ENCODE measurements at regions not wholly inside any gene's neighbourhood (a gene's known extent, or its start where the extent isn't known, plus 50 kb on each side); places are given as distances from the start of the nearest gene placed in this dataset.

DNA sequence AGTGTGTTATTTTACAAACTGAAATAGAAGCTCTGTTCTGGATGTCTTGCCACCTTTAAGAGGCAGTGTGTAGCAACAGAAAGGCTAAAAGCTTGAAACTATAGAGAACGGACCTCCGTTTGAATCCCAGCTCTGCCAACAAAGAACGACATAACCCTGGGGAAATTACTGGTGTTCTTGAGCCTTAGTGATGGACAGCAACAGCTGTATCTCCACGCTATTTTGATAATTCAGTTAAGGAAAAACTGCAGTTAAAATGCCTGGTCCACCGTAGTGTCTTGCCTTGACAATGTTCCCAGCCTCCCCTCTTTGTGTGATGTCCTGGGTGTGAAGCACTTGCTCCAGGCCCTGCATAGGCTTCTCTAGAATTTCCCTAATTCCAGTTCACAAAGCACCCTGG lies 256.8 kb upstream of the HS3ST1 start:
- H3K9me3 ChIP-seq: no peaks in the 10 kb centered on the region
- H3K27ac ChIP-seq: no peak overlapping the region
- peaks cover 4 to 16% of the 10 kb centered on the region in 2 donors for H3K4me1 ChIP-seq (ENCODE audit: control insufficient read depth in 1 of 2, low read depth in 2 of 2)
- TF ChIP-seq, protein P1, sequence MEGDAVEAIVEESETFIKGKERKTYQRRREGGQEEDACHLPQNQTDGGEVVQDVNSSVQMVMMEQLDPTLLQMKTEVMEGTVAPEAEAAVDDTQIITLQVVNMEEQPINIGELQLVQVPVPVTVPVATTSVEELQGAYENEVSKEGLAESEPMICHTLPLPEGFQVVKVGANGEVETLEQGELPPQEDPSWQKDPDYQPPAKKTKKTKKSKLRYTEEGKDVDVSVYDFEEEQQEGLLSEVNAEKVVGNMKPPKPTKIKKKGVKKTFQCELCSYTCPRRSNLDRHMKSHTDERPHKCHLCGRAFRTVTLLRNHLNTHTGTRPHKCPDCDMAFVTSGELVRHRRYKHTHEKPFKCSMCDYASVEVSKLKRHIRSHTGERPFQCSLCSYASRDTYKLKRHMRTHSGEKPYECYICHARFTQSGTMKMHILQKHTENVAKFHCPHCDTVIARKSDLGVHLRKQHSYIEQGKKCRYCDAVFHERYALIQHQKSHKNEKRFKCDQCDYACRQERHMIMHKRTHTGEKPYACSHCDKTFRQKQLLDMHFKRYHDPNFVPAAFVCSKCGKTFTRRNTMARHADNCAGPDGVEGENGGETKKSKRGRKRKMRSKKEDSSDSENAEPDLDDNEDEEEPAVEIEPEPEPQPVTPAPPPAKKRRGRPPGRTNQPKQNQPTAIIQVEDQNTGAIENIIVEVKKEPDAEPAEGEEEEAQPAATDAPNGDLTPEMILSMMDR (IDR thresholded peaks at IDR 0.05): no peak
- H3K4me3 ChIP-seq: no peak overlapping the region
- no peaks in the 10 kb centered on the region for H3K36me3 ChIP-seq
- H3K27me3 ChIP-seq (replicated peaks; ENCODE audit: insufficient read depth): no peaks in the 10 kb centered on the region
- no peak for ATAC-seq (ENCODE audit: insufficient number of reproducible peaks, low FRiP score, low read depth)
- no peak for DNase-seq (ENCODE audit: low spot score)

DNA sequence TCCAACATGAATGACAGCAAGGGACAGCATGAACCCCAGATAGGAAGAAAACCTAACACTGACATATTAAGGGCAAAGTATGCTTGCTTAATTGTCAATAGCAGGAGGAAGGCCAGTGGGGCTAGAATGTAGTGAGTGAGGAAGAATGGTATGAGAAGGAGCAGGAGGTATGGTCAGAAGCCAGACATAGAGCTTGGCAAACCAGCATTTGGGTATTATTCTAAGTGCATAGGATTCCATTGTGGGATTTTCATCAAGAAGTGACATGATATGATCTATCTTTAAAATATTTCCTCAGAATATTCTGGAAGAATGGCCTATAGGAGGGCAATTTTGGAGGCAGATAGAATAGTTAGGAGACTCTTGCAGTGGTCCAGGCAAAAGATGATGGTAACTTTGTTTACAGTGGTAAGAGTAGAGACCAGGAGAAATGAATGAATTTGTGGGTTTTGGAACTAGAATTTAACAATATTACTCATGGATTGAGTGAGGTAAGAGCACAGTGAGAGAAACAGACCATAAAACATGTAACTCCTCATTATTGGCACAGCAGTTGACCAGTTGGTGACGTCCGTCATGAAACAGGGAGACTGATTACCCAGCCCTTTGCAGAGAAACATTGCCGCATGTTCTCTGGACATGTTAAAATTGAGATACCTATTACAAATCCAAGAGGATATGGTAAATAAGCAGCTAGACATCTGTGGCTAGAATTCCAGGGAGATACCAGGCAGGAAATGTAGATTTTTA lies 246.5 kb upstream of the HS3ST1 start:
- Histone ChIP-seq H3K27ac (no peak overlapping the region), H3K36me3 (no peaks in the 10 kb centered on the region), H3K4me3 (no peak overlapping the region), H3K4me1 (ENCODE audit: control insufficient read depth in 1 of 2, low read depth in 2 of 2) (no peaks in the 10 kb centered on the region), H3K27me3 (replicated peaks; ENCODE audit: insufficient read depth) (no peaks in the 10 kb centered on the region), H3K9me3 (no peaks in the 10 kb centered on the region)
- ATAC-seq (ENCODE audit: insufficient number of reproducible peaks, low FRiP score, low read depth) (no peak), DNase-seq (ENCODE audit: low spot score) (no peak)
- TF ChIP-seq, protein P1 (IDR thresholded peaks at IDR 0.05): no peak

DNA sequence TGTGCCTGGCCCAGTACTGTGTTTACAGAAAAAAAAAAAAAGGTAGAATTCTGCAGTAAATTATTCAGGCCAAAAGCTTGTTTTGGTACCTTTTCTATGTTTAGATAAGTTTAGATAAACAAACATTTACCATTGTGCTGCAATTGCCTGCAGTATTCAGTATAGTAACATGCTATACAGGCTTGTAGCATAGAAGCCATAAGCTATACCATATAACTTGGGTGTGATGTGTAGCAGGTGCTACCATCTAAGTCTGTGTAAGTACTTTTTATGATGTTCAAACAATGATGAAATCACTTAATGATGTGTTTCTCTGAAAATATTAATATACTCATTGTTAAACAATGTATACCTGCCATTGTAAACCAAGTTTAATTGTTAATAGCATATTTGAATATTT lies 241.6 kb upstream of the HS3ST1 start:
- Histone ChIP-seq H3K27ac (no peak overlapping the region), H3K4me1 (ENCODE audit: control insufficient read depth in 1 of 2, low read depth in 2 of 2) (no peaks in the 10 kb centered on the region), H3K4me3 (no peak overlapping the region), H3K27me3 (replicated peaks; ENCODE audit: insufficient read depth) (no peaks in the 10 kb centered on the region), H3K36me3 (no peaks in the 10 kb centered on the region), H3K9me3 (no peaks in the 10 kb centered on the region)
- ATAC-seq (ENCODE audit: insufficient number of reproducible peaks, low FRiP score, low read depth): no peak
- no peak for DNase-seq (ENCODE audit: low spot score)
- TF ChIP-seq, protein P1 (IDR thresholded peaks at IDR 0.05): no peak

DNA sequence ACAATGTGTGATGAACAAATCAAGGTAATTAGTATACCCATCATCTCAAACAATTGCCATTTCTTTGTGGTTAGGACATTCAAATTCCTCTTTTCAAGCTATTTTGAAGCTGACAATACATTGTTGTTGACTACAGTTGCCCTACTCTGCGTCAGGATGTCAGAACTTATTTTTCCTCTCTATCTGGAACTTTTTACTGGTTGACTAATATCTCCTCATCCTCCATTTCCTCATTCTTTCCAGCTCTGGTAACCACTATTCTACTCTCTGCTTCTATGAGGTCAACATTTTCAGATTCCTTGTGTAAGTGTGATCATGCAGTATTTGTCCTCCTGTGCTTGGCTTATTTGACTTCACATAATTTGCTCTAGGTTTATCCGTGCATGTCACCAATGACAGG lies 240.5 kb upstream of the HS3ST1 start:
- no peaks in the 10 kb centered on the region for H3K9me3 ChIP-seq

DNA sequence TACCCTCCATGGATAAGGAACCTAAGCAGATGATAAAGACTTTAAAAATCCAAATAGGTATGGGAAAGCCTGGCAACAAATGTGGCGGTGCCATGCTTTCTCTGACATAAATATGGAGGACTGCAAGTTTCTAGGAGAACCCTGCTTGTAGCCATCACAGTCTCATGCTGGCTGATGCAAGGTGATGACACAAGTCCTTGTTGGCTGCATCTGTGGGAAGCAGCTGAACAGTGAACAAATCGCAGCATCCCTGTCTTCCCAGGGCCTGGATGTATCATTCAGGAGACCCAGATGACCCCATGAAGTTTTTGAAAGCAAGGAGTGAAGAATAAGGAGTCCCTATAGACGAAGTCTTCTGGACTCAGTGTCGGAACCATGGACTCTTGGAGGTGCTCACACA lies 234.4 kb upstream of the HS3ST1 start:
- Histone ChIP-seq H3K4me3 (no peak overlapping the region), H3K4me1 (ENCODE audit: control insufficient read depth in 1 of 2, low read depth in 2 of 2) (no peaks in the 10 kb centered on the region), H3K27ac (no peak overlapping the region), H3K27me3 (replicated peaks; ENCODE audit: insufficient read depth) (no peaks in the 10 kb centered on the region), H3K36me3 (no peaks in the 10 kb centered on the region), H3K9me3 (no peaks in the 10 kb centered on the region)
- DNase-seq (ENCODE audit: low spot score) (no peak), ATAC-seq (ENCODE audit: insufficient number of reproducible peaks, low FRiP score, low read depth) (no peak)
- TF ChIP-seq, protein P1 (IDR thresholded peaks at IDR 0.05): no peak

More for the DNA sequence above, 240.5 kb upstream of the HS3ST1 start:
- no peak overlapping the region for H3K4me3 ChIP-seq
- no peaks in the 10 kb centered on the region for H3K36me3 ChIP-seq
- H3K4me1 ChIP-seq (ENCODE audit: control insufficient read depth in 1 of 2, low read depth in 2 of 2): no peaks in the 10 kb centered on the region
- no peaks in the 10 kb centered on the region for H3K27me3 ChIP-seq (replicated peaks; ENCODE audit: insufficient read depth)
- ATAC-seq (ENCODE audit: insufficient number of reproducible peaks, low FRiP score, low read depth) (no peak), DNase-seq (ENCODE audit: low spot score) (no peak)
- TF ChIP-seq, protein P1 (IDR thresholded peaks at IDR 0.05): no peak
- no peak overlapping the region for H3K27ac ChIP-seq
